HCT116 (cell line): ENCODE measurements at regions not wholly inside any gene's neighbourhood (a gene's known extent, or its start where the extent isn't known, plus 50 kb on each side); places are given as distances from the start of the nearest gene placed in this dataset.

ENCODE experiments used
- ATAC-seq: fragments of 200-7000 bp; cut with Tn5 transposase; 2 replicates; pipeline ENCODE4 v1.9.1; 2020; ENCODE audit warnings: mild to moderate bottlenecking, moderate library complexity
- BruUV-seq: library from RNA; stranded (reverse); fragments of 400-500 nt; replicated peaks from 2 replicates; lab custom pipeline; 2021; lab: Mats Ljungman, UMichigan
- CTCF ChIA-PET: fragments of 300-600 bp; sonication (Branson Sonifier 250); formaldehyde crosslinking; loops from one replicate; lab custom pipeline; 2021; ENCODE audit warnings: antibody characterized with exemption; lab: Charles Lee
- POLR2A ChIA-PET: fragments of 300-600, 350-600 bp; sonication (Branson Sonifier 250); formaldehyde crosslinking; loops from one replicate; lab custom pipeline; 2021; ENCODE audit warnings: antibody characterized with exemption; lab: Charles Lee
- RAD21 ChIA-PET, 2 experiments: fragments of 300-600 bp; sonication (Branson Sonifier 250); formaldehyde crosslinking; loops; one replicate each; lab custom pipeline; 2023; ENCODE audit warnings: low total read pairs in 2 of 2; ENCODE audit not compliant: uncharacterized antibody in 2 of 2, unreplicated experiment in 2 of 2, low non-redundant PET in 1 of 2; lab: Charles Lee
- DNase-seq: peaks from one replicate; pipeline ENCODE4 v3.0.0-alpha.2; 2010; ENCODE audit warnings: low read depth, low spot score
- H2AFZ ChIP-seq: fragments of 200-600 bp; shearing (Covaris generic), sonication (generic); 2 replicates; pipeline ENCODE4 v1.6.1; 2017; ENCODE audit warnings: low read depth, mixed run types, mixed read lengths, antibody characterized with exemption, low read length; ENCODE audit not compliant: poor library complexity, severe bottlenecking
- H3K27ac ChIP-seq: 2 replicates; pipeline ENCODE4 v1.5.1; 2012; ENCODE audit warnings: low read depth, low read length
- H3K27me3 ChIP-seq: fragments of 200-600 bp; sonication (generic); 2 replicates; pipeline ENCODE4 v1.6.1; 2016; ENCODE audit warnings: mixed run types, low read length, mixed read lengths; ENCODE audit not compliant: insufficient read depth
- H3K36me3 ChIP-seq, 2 experiments: fragments of 200-500 bp in 1 of 2; fragments of 200-600 bp in 1 of 2; sonication (Bioruptor generic) in 1 of 2; sonication (generic) in 1 of 2; 2 replicates each; pipeline versions ENCODE4 v1.5.1 to v1.6.1; 2014 to 2016; ENCODE audit warnings: low read length in 2 of 2, inconsistent platforms in 1 of 2, mixed read lengths in 1 of 2, mixed run types in 1 of 2; ENCODE audit not compliant: insufficient read depth in 2 of 2, control insufficient read depth in 1 of 2
- H3K4me1 ChIP-seq, 2 experiments: fragments of 200-600 bp in 1 of 2; sonication (generic) in 1 of 2; 2 replicates each; pipeline versions ENCODE4 v1.5.1 to v1.6.1; 2012 to 2017; ENCODE audit warnings: low read length in 2 of 2, inconsistent platforms in 1 of 2, mild to moderate bottlenecking in 1 of 2, mixed read lengths in 1 of 2, mixed run types in 1 of 2, moderate library complexity in 1 of 2; ENCODE audit not compliant: insufficient read depth in 2 of 2, control insufficient read depth in 1 of 2
- H3K4me2 ChIP-seq: fragments of 200-600 bp; sonication (generic); 2 replicates; pipeline ENCODE4 v1.6.1; 2017; ENCODE audit warnings: mixed run types, low read length, mixed read lengths
- H3K4me3 ChIP-seq, 2 experiments: fragments of 200-600 bp in 1 of 2; sonication (generic) in 1 of 2; replicated peaks in 1 of 2; 2 replicates each; pipeline ENCODE4 v1.5.1; 2011 to 2016; ENCODE audit warnings: low read length in 2 of 2, control low read depth in 1 of 2, low read depth in 1 of 2, mild to moderate bottlenecking in 1 of 2, mixed read lengths in 1 of 2, mixed run types in 1 of 2
- H3K79me2 ChIP-seq: fragments of 200-600 bp; sonication (generic); 2 replicates; pipeline ENCODE4 v1.6.1; 2017; ENCODE audit warnings: mild to moderate bottlenecking, mixed run types, low read length, moderate library complexity, mixed read lengths; ENCODE audit not compliant: insufficient read depth
- H3K9ac ChIP-seq: fragments of 200-600 bp; sonication (generic); 2 replicates; pipeline ENCODE4 v1.6.1; 2016; ENCODE audit warnings: low read length, mixed read lengths
- H3K9me2 ChIP-seq: fragments of 200-600 bp; sonication (generic), shearing (Covaris generic); 2 replicates; pipeline ENCODE4 v1.6.1; 2017; ENCODE audit warnings: mixed run types, mild to moderate bottlenecking, moderate library complexity; ENCODE audit not compliant: insufficient read depth
- H3K9me3 ChIP-seq, 2 experiments: fragments of 200-500 bp in 1 of 2; fragments of 200-600 bp in 1 of 2; sonication (Bioruptor generic) in 1 of 2; sonication (generic) in 1 of 2; 2 replicates each; pipeline ENCODE4 v1.6.1; 2014 to 2017; ENCODE audit warnings: low read length in 2 of 2, mixed read lengths in 2 of 2, inconsistent platforms in 1 of 2, low read depth in 1 of 2, mild to moderate bottlenecking in 1 of 2, mixed run types in 1 of 2, moderate library complexity in 1 of 2; ENCODE audit not compliant: control insufficient read depth in 1 of 2, insufficient read depth in 1 of 2
- H4K20me1 ChIP-seq: fragments of 200-600 bp; sonication (generic), shearing (Covaris generic); 2 replicates; pipeline ENCODE4 v1.6.1; 2017; ENCODE audit warnings: mixed run types, mild to moderate bottlenecking, moderate library complexity; ENCODE audit not compliant: insufficient read depth
- CBX3 ChIP-seq: IDR thresholded peaks from 2 replicates; pipeline ENCODE4 v1.6.1; 2012; ENCODE audit warnings: low read depth
- CEBPB ChIP-seq: IDR thresholded peaks from 2 replicates; pipeline ENCODE4 v1.6.1; 2012; ENCODE audit warnings: low read depth
- EGR1 ChIP-seq: IDR thresholded peaks from 2 replicates; pipeline ENCODE4 v1.6.1; 2012; ENCODE audit warnings: low read depth
- EZH2 ChIP-seq: fragments of 200-600 bp; sonication (generic); IDR thresholded peaks from 2 replicates; pipeline ENCODE4 v1.6.1; 2017; ENCODE audit warnings: antibody characterized with exemption, mixed run types
- FOSL1 ChIP-seq: IDR thresholded peaks from 2 replicates; pipeline ENCODE4 v1.6.1; 2012; ENCODE audit warnings: low read depth
- POLR2A ChIP-seq: IDR thresholded peaks from 2 replicates; pipeline ENCODE4 v1.7.0; 2011; ENCODE audit warnings: borderline replicate concordance; ENCODE audit not compliant: insufficient read depth, insufficient read length; ENCODE audit errors: extremely low read depth
- POLR2AphosphoS5 ChIP-seq: IDR thresholded peaks from 2 replicates; pipeline ENCODE4 v1.6.1; 2011; ENCODE audit warnings: mild to moderate bottlenecking, low read depth, low read length, moderate library complexity
- RAD21 ChIP-seq: IDR thresholded peaks from 2 replicates; pipeline ENCODE4 v1.6.1; 2012; ENCODE audit warnings: low read depth, mild to moderate bottlenecking
- REST ChIP-seq: IDR thresholded peaks from 2 replicates; pipeline ENCODE4 v1.6.1; 2012; ENCODE audit warnings: low read depth
- SIN3A ChIP-seq: IDR thresholded peaks from 2 replicates; pipeline ENCODE4 v1.6.1; 2012; ENCODE audit warnings: low read depth
- SP1 ChIP-seq: IDR thresholded peaks from 2 replicates; pipeline ENCODE4 v1.6.1; 2012; ENCODE audit warnings: low read depth
- TCF7L2 ChIP-seq: IDR thresholded peaks from 2 replicates; pipeline ENCODE4 v1.7.0; 2011; ENCODE audit warnings: borderline replicate concordance, inconsistent platforms; ENCODE audit not compliant: insufficient read depth, insufficient read length; ENCODE audit errors: extremely low read depth
- YY1 ChIP-seq: IDR thresholded peaks from 2 replicates; pipeline ENCODE4 v1.6.1; 2011; ENCODE audit warnings: low read length, low read depth, moderate library complexity, mild to moderate bottlenecking; ENCODE audit not compliant: insufficient replicate concordance; ENCODE audit errors: extremely low read depth
- intact Hi-C: fragments of 100-400 bp; cut with micrococcal nuclease; formaldehyde crosslinking; loops from 2 replicates; pipeline ENCODE4 v1.10.0; 2022
- TF ChIP-seq, protein P1 (sequence below), 3 experiments: fragments of 200-600 bp in 1 of 3; sonication (generic) in 1 of 3; IDR thresholded peaks in 2 of 3; conservative IDR thresholded peaks in 1 of 3; 2 replicates each; pipeline ENCODE4 v1.5.1; 2012 to 2017; ENCODE audit warnings: low read depth in 2 of 3, low read length in 2 of 3, antibody characterized with exemption in 1 of 3, borderline replicate concordance in 1 of 3, control low read depth in 1 of 3, mild to moderate bottlenecking in 1 of 3, mixed read lengths in 1 of 3, mixed run types in 1 of 3, moderate library complexity in 1 of 3; ENCODE audit not compliant: insufficient read depth in 1 of 3
- TF ChIP-seq, protein P2 (sequence below): IDR thresholded peaks from 2 replicates; pipeline ENCODE4 v1.6.1; 2012
- TF ChIP-seq, protein P3 (sequence below): IDR thresholded peaks from 2 replicates; pipeline ENCODE4 v1.6.1; 2012

DNA sequence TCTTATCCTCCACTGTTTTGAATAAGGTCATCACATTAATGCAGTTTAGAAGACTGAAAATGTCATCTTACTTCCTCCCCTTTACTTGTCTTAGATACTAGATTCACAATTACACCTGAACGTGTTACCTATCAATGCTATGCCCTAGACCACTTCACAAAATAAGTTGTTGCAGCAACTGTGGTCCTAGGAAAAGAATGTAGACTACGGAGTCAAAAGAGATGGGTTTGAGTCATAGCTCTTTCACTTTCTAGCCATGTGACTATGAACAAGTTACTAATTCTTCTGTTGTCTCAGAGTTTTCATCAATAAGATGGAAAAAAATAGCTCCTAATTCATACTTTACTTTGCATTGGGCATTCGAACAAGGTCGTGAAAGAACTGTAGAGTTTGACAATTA is 164.3 kb upstream of the PREP start:
- no peaks in the 10 kb centered on the region for H3K4me1 ChIP-seq
- DNase-seq (no peak), ATAC-seq (no peak)
- no peak overlapping the region for H3K9ac ChIP-seq
- H3K79me2 ChIP-seq, result no peaks in the 10 kb centered on the region
- H3K27ac ChIP-seq, result no peak overlapping the region
- no peak overlapping the region for H3K4me2 ChIP-seq
- intact Hi-C loops, result no loop called here
- CTCF ChIA-PET, result no interaction called here
- no peak overlapping the region for H2AFZ ChIP-seq
- no peaks in the 10 kb centered on the region for H4K20me1 ChIP-seq
- no TSS peak for BruUV-seq
- no peaks in the 10 kb centered on the region for H3K9me2 ChIP-seq
- TF ChIP-seq FOSL1 (no peak), EGR1 (no peak)
- RAD21 ChIA-PET, result no interaction called here
- H3K9me3 ChIP-seq, result no peaks in the 10 kb centered on the region
- POLR2A ChIA-PET, result no interaction called here
- H3K36me3 ChIP-seq, result no peaks in the 10 kb centered on the region
- no peak overlapping the region for H3K4me3 ChIP-seq
- no peaks in the 10 kb centered on the region for H3K27me3 ChIP-seq

DNA sequence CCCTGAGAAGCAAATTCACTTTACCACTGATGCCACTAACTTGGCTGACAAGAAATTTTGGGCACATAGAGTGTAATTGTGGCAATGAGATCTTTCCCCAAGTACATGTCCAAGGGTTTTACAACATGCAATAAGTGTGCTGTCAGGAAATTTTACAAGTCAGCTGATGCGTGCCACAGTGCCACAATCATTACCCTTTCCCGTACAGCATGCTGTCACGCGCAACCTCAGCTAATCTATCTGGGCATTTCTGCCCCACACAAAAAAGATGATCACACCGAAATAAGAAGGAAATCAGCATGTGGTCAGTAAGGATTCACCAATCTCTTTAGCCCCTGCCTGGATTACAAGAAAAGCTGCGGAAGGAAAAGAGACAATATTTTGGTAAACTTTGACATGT is 163.6 kb upstream of the PREP start:
- ATAC-seq (no peak), DNase-seq (no peak)
- ChIA-PET RAD21 (no interaction called here), POLR2A (no interaction called here), CTCF (no interaction called here)
- no peaks in the 10 kb centered on the region for H3K79me2 ChIP-seq
- H4K20me1 ChIP-seq, result no peaks in the 10 kb centered on the region
- H3K9ac ChIP-seq, result no peak overlapping the region
- H3K9me3 ChIP-seq, result no peaks in the 10 kb centered on the region
- intact Hi-C loops, result no loop called here
- no TSS peak for BruUV-seq
- H3K27me3 ChIP-seq, result no peaks in the 10 kb centered on the region
- no peaks in the 10 kb centered on the region for H3K4me1 ChIP-seq
- H3K4me3 ChIP-seq, result no peak overlapping the region
- TF ChIP-seq FOSL1 (no peak), RAD21 (no peak), YY1 (no peak), POLR2A (no peak), SP1 (no peak), CEBPB (no peak), TCF7L2 (no peak), POLR2AphosphoS5 (no peak), EZH2 (no peak), EGR1 (no peak), CBX3 (no peak), REST (no peak), SIN3A (no peak)
- TF ChIP-seq, protein P1, sequence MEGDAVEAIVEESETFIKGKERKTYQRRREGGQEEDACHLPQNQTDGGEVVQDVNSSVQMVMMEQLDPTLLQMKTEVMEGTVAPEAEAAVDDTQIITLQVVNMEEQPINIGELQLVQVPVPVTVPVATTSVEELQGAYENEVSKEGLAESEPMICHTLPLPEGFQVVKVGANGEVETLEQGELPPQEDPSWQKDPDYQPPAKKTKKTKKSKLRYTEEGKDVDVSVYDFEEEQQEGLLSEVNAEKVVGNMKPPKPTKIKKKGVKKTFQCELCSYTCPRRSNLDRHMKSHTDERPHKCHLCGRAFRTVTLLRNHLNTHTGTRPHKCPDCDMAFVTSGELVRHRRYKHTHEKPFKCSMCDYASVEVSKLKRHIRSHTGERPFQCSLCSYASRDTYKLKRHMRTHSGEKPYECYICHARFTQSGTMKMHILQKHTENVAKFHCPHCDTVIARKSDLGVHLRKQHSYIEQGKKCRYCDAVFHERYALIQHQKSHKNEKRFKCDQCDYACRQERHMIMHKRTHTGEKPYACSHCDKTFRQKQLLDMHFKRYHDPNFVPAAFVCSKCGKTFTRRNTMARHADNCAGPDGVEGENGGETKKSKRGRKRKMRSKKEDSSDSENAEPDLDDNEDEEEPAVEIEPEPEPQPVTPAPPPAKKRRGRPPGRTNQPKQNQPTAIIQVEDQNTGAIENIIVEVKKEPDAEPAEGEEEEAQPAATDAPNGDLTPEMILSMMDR (IDR thresholded peaks at IDR 0.05 in 2 of 3, conservative IDR thresholded peaks at IDR 0.05 in 1 of 3; ENCODE audit: borderline replicate concordance in 1 of 3, insufficient read depth in 1 of 3, low read depth in 2 of 3, low read length in 2 of 3), result no peak
- TF ChIP-seq, protein P2, sequence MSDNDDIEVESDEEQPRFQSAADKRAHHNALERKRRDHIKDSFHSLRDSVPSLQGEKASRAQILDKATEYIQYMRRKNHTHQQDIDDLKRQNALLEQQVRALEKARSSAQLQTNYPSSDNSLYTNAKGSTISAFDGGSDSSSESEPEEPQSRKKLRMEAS, result no peak
- TF ChIP-seq, protein P3, sequence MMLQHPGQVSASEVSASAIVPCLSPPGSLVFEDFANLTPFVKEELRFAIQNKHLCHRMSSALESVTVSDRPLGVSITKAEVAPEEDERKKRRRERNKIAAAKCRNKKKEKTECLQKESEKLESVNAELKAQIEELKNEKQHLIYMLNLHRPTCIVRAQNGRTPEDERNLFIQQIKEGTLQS, result no peak
- no peak overlapping the region for H3K27ac ChIP-seq
- H3K36me3 ChIP-seq, result no peaks in the 10 kb centered on the region
- H3K4me2 ChIP-seq, result no peak overlapping the region
- H3K9me2 ChIP-seq, result no peaks in the 10 kb centered on the region
- no peak overlapping the region for H2AFZ ChIP-seq
